Right lobe of liver (tissue), 6 donors: ENCODE measurements at regions not wholly inside any gene's neighbourhood (a gene's known extent, or its start where the extent isn't known, plus 50 kb on each side); places are given as distances from the start of the nearest gene placed in this dataset.

Source experiments
- ATAC-seq, 4 donors: fragments of 200-7000 bp; cut with Tn5 transposase; one replicate each; pipeline ENCODE4 v1.9.1; 2020; ENCODE audit warnings: mild to moderate bottlenecking in 4 of 4, moderate library complexity in 4 of 4
- DNase-seq, 3 donors: peaks; one replicate each; pipeline ENCODE4 v3.0.0-alpha.2; 2020
- H3K27ac ChIP-seq, 3 donors: fragments of 200-600 bp; one replicate each; pipeline ENCODE4 v1.8.0; 2022
- H3K27me3 ChIP-seq, 2 donors: fragments of 200-600 bp; one replicate each; pipeline ENCODE4 v1.8.0; 2022
- H3K36me3 ChIP-seq, 4 donors: fragments of 200-600 bp; sonication (generic) in 1 of 4; one replicate each; pipeline versions ENCODE4 v1.5.1 to v1.8.0; 2017 to 2022; ENCODE audit warnings: control low read depth in 1 of 4
- H3K4me1 ChIP-seq, 4 donors: fragments of 200-600 bp; sonication (generic) in 1 of 4; one replicate each; pipeline versions ENCODE4 v1.5.1 to v1.8.0; 2017 to 2022; ENCODE audit warnings: control low read depth in 1 of 4
- H3K4me3 ChIP-seq, 3 donors: fragments of 200-600 bp; one replicate each; pipeline ENCODE4 v1.8.0; 2022
- H3K9me3 ChIP-seq, 4 donors: fragments of 200-600 bp; sonication (generic) in 1 of 4; one replicate each; pipeline versions ENCODE4 v1.5.1 to v1.8.0; 2017 to 2022; ENCODE audit warnings: control low read depth in 1 of 4
- POLR2A ChIP-seq: fragments of 450-650 bp; IDR thresholded peaks from one replicate; pipeline ENCODE4 v1.6.1; 2017; ENCODE audit warnings: antibody characterized with exemption, mild to moderate bottlenecking
- WGBS: methylation state at CpG from one replicate; pipeline ENCODE4 v1.1.6; 2018; ENCODE audit warnings: low coverage, low lambda C conversion rate; ENCODE audit not compliant: insufficient coverage; ENCODE audit errors: missing lambda C conversion rate; 5-methylcytosine and 5-hydroxymethylcytosine counted together
- intact Hi-C, 2 donors: fragments of 100-400 bp; cut with DNase I; formaldehyde crosslinking; loops; one replicate each; pipeline versions ENCODE4 v1.11.2 to v1.14.1; 2022
- TF ChIP-seq, protein P1 (sequence below), 4 donors: fragments of 200-600 bp in 3 of 4; fragments of 450-650 bp in 1 of 4; IDR thresholded peaks; one replicate each; pipeline versions ENCODE4 v1.5.1 to v1.8.0; 2016 to 2022; ENCODE audit warnings: antibody characterized with exemption in 4 of 4, mild to moderate bottlenecking in 2 of 4
- donor health status: DM: no; HTN: yes; CAD: no.
- donor health status: DM: no; HTN: no; CAD: no.
- donor health status: DM: no; HTN: no; CAD: no.
- donor health status: DM: no; HTN: yes; CAD: no.
- donor health status: DM: no; HTN: yes; CAD: no.

GRCh38 chr7:155914341-155914740, 102.1 kb upstream of the SHH start:
- no peak for DNase-seq
- H3K4me3 ChIP-seq = no peak overlapping the region
- no peaks in the 10 kb centered on the region for H3K36me3 ChIP-seq
- ATAC-seq = no peak
- no peaks in the 10 kb centered on the region for H3K27me3 ChIP-seq
- 78% methylated on average over 7 of the region's 10 CpGs for WGBS
- no peak overlapping the region for H3K27ac ChIP-seq
- intact Hi-C loops = no loop called here
- peaks cover 2 to 24% (median 12%) of the 10 kb centered on the region in 4 donors for H3K4me1 ChIP-seq
- H3K9me3 ChIP-seq = no peaks in the 10 kb centered on the region
- TF ChIP-seq, protein P1, sequence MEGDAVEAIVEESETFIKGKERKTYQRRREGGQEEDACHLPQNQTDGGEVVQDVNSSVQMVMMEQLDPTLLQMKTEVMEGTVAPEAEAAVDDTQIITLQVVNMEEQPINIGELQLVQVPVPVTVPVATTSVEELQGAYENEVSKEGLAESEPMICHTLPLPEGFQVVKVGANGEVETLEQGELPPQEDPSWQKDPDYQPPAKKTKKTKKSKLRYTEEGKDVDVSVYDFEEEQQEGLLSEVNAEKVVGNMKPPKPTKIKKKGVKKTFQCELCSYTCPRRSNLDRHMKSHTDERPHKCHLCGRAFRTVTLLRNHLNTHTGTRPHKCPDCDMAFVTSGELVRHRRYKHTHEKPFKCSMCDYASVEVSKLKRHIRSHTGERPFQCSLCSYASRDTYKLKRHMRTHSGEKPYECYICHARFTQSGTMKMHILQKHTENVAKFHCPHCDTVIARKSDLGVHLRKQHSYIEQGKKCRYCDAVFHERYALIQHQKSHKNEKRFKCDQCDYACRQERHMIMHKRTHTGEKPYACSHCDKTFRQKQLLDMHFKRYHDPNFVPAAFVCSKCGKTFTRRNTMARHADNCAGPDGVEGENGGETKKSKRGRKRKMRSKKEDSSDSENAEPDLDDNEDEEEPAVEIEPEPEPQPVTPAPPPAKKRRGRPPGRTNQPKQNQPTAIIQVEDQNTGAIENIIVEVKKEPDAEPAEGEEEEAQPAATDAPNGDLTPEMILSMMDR (IDR thresholded peaks at IDR 0.05) = no peak
- no peak for TF ChIP-seq POLR2A

DNA sequence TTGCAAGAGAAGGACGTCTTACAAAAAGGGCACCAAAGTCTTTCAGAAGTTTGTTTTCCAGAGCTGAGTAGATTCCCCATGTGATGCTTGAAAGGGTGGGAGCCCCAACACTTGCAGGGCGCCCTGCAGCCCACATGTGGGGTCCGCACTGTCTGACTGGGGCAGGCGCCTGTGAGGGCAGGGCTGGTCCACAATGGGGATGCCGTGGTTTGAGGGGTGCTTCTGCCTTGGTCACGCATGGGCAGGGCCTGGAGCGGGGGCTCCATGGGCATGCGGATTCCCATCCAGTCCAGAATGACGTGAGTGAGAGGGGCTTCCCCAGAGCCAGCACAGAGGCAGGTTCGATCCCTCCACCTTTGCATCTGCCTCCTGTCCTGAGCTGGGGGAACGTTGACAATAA, 101.5 kb upstream of the SHH start:
- intact Hi-C loops = no loop called here

DNA sequence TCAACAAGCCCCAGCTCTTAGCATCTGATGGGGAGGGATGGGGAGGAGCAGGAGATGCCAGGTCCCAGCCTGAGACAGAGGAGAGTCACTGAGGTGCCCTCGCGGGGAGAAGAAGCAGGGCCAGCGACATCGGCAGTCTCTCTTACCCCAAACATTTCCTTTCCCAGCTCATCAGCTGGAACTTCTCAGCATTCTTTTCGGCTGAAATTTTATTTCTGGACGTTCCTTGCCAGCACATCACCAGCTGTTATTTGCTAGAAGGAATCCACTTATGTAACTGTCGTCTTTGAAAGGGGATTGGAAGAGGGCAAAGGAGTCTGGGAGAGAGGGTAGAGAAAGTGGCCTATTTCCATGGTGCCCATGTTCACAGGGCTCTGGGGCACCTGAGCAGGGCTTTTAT, 101.0 kb upstream of the SHH start:
- no peaks in the 10 kb centered on the region for H3K9me3 ChIP-seq
- TF ChIP-seq, protein P1 (IDR thresholded peaks at IDR 0.05) = no peak
- no peak for TF ChIP-seq POLR2A
- intact Hi-C loops = no loop called here
- H3K4me1 ChIP-seq = peaks cover 0 to 16% (median 8%) of the 10 kb centered on the region in 4 donors
- DNase-seq (no peak), ATAC-seq (no peak)
- H3K4me3 ChIP-seq = no peak overlapping the region
- 85% methylated on average over 7 of the region's 7 CpGs for WGBS
- H3K27me3 ChIP-seq = no peaks in the 10 kb centered on the region
- no peaks in the 10 kb centered on the region for H3K36me3 ChIP-seq
- no peak overlapping the region for H3K27ac ChIP-seq

More for the DNA sequence above, 101.5 kb upstream of the SHH start:
- TF ChIP-seq, protein P1 (IDR thresholded peaks at IDR 0.05) = no peak
- no peak for TF ChIP-seq POLR2A
- DNase-seq (no peak), ATAC-seq (no peak)
- WGBS = 49% methylated on average over 3 of the region's 11 CpGs
- peaks cover 0 to 20% (median 11%) of the 10 kb centered on the region in 4 donors for H3K4me1 ChIP-seq
- no peak overlapping the region for H3K4me3 ChIP-seq
- no peaks in the 10 kb centered on the region for H3K36me3 ChIP-seq
- no peak overlapping the region for H3K27ac ChIP-seq
- H3K9me3 ChIP-seq = no peaks in the 10 kb centered on the region
- no peaks in the 10 kb centered on the region for H3K27me3 ChIP-seq

GRCh38 chr7:155911471-155912105, 99.3 kb upstream of the SHH start:
- no peaks in the 10 kb centered on the region for H3K4me1 ChIP-seq
- H3K9me3 ChIP-seq = no peaks in the 10 kb centered on the region
- no peaks in the 10 kb centered on the region for H3K36me3 ChIP-seq
- WGBS = 85% methylated on average over 6 of the region's 8 CpGs
- DNase-seq = no peak
- no peak for TF ChIP-seq POLR2A
- TF ChIP-seq, protein P1 (IDR thresholded peaks at IDR 0.05) = no peak
- no peak for ATAC-seq
- H3K4me3 ChIP-seq = no peak overlapping the region
- intact Hi-C loops = no loop called here
- no peak overlapping the region for H3K27ac ChIP-seq
- no peaks in the 10 kb centered on the region for H3K27me3 ChIP-seq
